HepG2 (cell line): ENCODE measurements at regions not wholly inside any gene's neighbourhood (a gene's known extent, or its start where the extent isn't known, plus 50 kb on each side); places are given as distances from the start of the nearest gene placed in this dataset.

Experiments used
- ATAC-seq: fragments of 200-7000 bp; cut with Tn5 transposase; 3 replicates; pipeline ENCODE4 v1.9.1; 2020; ENCODE audit warnings: mild to moderate bottlenecking, moderate library complexity
- BruUV-seq: library from RNA; stranded (reverse); fragments of 400-500 nt; replicated peaks from 2 replicates; lab custom pipeline; 2021; lab: Mats Ljungman, UMichigan
- CTCF ChIA-PET: fragments of 300-600 bp; formaldehyde crosslinking; extraction: SDS; loops from one replicate; lab custom pipeline; 2021; ENCODE audit warnings: low total read pairs, inconsistent platforms, low intra/inter-chr PET ratio; lab: Yijun Ruan, JAX
- POLR2A ChIA-PET: fragments of 350-600 bp; sonication (Branson Sonifier 250); formaldehyde crosslinking; loops from one replicate; lab custom pipeline; 2020; ENCODE audit warnings: antibody characterized with exemption, inconsistent platforms; lab: Yijun Ruan, JAX
- DNase-seq: peaks from one replicate; pipeline ENCODE4 v3.0.0-alpha.2; 2015; ENCODE audit warnings: low spot score
- FAIRE-seq: peaks from 3 replicates; lab custom pipeline; 2011; peaks lifted over from hg19 to GRCh38; lab: Jason Lieb, UNC
- H2AFZ ChIP-seq: one replicate; pipeline ENCODE4 v1.6.1; 2011; ENCODE audit warnings: low read length, inconsistent platforms
- H3K27ac ChIP-seq: fragments of 300-600 bp; 3 replicates; pipeline ENCODE4 v1.8.0; 2011; ENCODE audit warnings: mixed run types, mild to moderate bottlenecking, mixed read lengths, low read length, inconsistent platforms; ENCODE audit not compliant: insufficient read depth; ENCODE audit errors: extremely low read length
- H3K27me3 ChIP-seq, 2 experiments: fragments of 200-600 bp in 1 of 2; 2 replicates in 1 of 2; 3 replicates in 1 of 2; pipeline versions ENCODE4 v1.6.0 to v1.8.0; 2011; ENCODE audit warnings: low read length in 2 of 2, mild to moderate bottlenecking in 2 of 2, moderate library complexity in 2 of 2, inconsistent platforms in 1 of 2; ENCODE audit not compliant: insufficient read depth in 2 of 2, control insufficient read depth in 1 of 2
- H3K36me3 ChIP-seq, 2 experiments: fragments of 200-600 bp in 1 of 2; replicated peaks in 1 of 2; 2 replicates in 1 of 2; 3 replicates in 1 of 2; pipeline versions ENCODE4 v1.5.1 to v1.8.0; 2011; ENCODE audit warnings: low read length in 2 of 2, inconsistent platforms in 1 of 2; ENCODE audit not compliant: insufficient read depth in 2 of 2, control insufficient read depth in 1 of 2
- H3K4me1 ChIP-seq: 2 replicates; pipeline ENCODE4 v1.5.1; 2012; ENCODE audit warnings: low read length, inconsistent platforms; ENCODE audit not compliant: insufficient read depth
- H3K4me2 ChIP-seq: 2 replicates; pipeline ENCODE4 v1.6.0; 2011; ENCODE audit warnings: low read depth, low read length, inconsistent platforms
- H3K4me3 ChIP-seq, 3 experiments: fragments of 200-600 bp in 1 of 3; sonication (generic), shearing (Covaris generic) in 1 of 3; replicated peaks in 1 of 3; 2 replicates each; pipeline ENCODE4 v1.5.1; 2011 to 2016; ENCODE audit warnings: low read length in 3 of 3, inconsistent platforms in 2 of 3, low read depth in 2 of 3, mild to moderate bottlenecking in 2 of 3, control low read depth in 1 of 3, mixed read lengths in 1 of 3; ENCODE audit not compliant: insufficient read depth in 1 of 3
- H3K79me2 ChIP-seq: one replicate; pipeline ENCODE4 v1.6.1; 2011; ENCODE audit warnings: low read length, inconsistent platforms; ENCODE audit not compliant: insufficient read depth
- H3K9ac ChIP-seq: 2 replicates; pipeline ENCODE4 v1.6.0; 2011; ENCODE audit warnings: mild to moderate bottlenecking, low read depth, low read length, inconsistent platforms; ENCODE audit not compliant: insufficient read depth
- H3K9me3 ChIP-seq: 2 replicates; pipeline ENCODE4 v1.5.1; 2012; ENCODE audit warnings: mild to moderate bottlenecking, low read length
- H4K20me1 ChIP-seq: 2 replicates; pipeline ENCODE4 v1.6.0; 2011; ENCODE audit warnings: inconsistent platforms, mild to moderate bottlenecking, low read length, moderate library complexity; ENCODE audit not compliant: insufficient read depth
- CEBPZ ChIP-seq: IDR thresholded peaks from 2 replicates; pipeline ENCODE4 v1.6.1; 2012; ENCODE audit warnings: low read length, improper control_type of control experiment
- ERF ChIP-seq: IDR thresholded peaks from 2 replicates; pipeline ENCODE4 v1.6.1; 2018; ENCODE audit warnings: missing biosample characterization, missing genetic modification reagents
- FOXA3 ChIP-seq: IDR thresholded peaks from 2 replicates; pipeline ENCODE4 v1.6.1; 2016; ENCODE audit warnings: missing genetic modification reagents, missing compliant biosample characterization
- GATAD1 ChIP-seq: IDR thresholded peaks from 2 replicates; pipeline ENCODE4 v1.6.1; 2016; ENCODE audit warnings: missing genetic modification reagents, missing compliant biosample characterization
- KLF16 ChIP-seq, 2 experiments: sonication (generic) in 1 of 2; formaldehyde crosslinking in 1 of 2; IDR thresholded peaks; 2 replicates each; pipeline versions ENCODE4 v1.6.1 to v1.8.0; 2016 to 2023; ENCODE audit warnings: missing genetic modification reagents in 2 of 2, missing compliant biosample characterization in 1 of 2
- MAZ ChIP-seq, 2 experiments: sonication (generic) in 1 of 2; formaldehyde crosslinking in 1 of 2; IDR thresholded peaks; 2 replicates each; pipeline versions ENCODE4 v1.5.0 to v1.6.1; 2012 to 2020; ENCODE audit warnings: low read depth in 2 of 2, mild to moderate bottlenecking in 2 of 2, borderline replicate concordance in 1 of 2, improper control_type of control experiment in 1 of 2, low read length in 1 of 2, missing genetic modification reagents in 1 of 2, moderate library complexity in 1 of 2
- MTA3 ChIP-seq: sonication (generic); formaldehyde crosslinking; IDR thresholded peaks from 2 replicates; pipeline ENCODE4 v1.4.0; 2020; ENCODE audit warnings: missing genetic modification reagents
- PRPF4 ChIP-seq: fragments of 200-400 bp; formaldehyde crosslinking; IDR thresholded peaks from 2 replicates; pipeline ENCODE4 v1.6.1; 2016; ENCODE audit warnings: low read length, low read depth; ENCODE audit not compliant: poor library complexity, severe bottlenecking
- THAP8 ChIP-seq: sonication (generic); formaldehyde crosslinking; IDR thresholded peaks from 2 replicates; pipeline ENCODE4 v1.5.1; 2020; ENCODE audit warnings: missing genetic modification reagents, mild to moderate bottlenecking, borderline replicate concordance
- ZBTB39 ChIP-seq: sonication (generic); formaldehyde crosslinking; IDR thresholded peaks from 2 replicates; pipeline ENCODE4 v1.5.0; 2020; ENCODE audit warnings: missing genetic modification reagents
- ZFP36L1 ChIP-seq: sonication (generic); formaldehyde crosslinking; IDR thresholded peaks from 2 replicates; pipeline ENCODE4 v1.8.0; 2022; ENCODE audit warnings: mild to moderate bottlenecking, missing genetic modification reagents, moderate library complexity
- ZNF205 ChIP-seq: IDR thresholded peaks from 2 replicates; pipeline ENCODE4 v1.6.1; 2018; ENCODE audit warnings: missing biosample characterization, missing genetic modification reagents
- ZNF563 ChIP-seq: sonication (generic); formaldehyde crosslinking; IDR thresholded peaks from 2 replicates; pipeline ENCODE4 v1.8.0; 2022; ENCODE audit warnings: mild to moderate bottlenecking, moderate library complexity, missing genetic modification reagents
- ZNF670 ChIP-seq: sonication (generic); formaldehyde crosslinking; IDR thresholded peaks from 2 replicates; pipeline ENCODE4 v1.8.0; 2022; ENCODE audit warnings: mild to moderate bottlenecking, missing genetic modification reagents, borderline replicate concordance
- WGBS: methylation state at CpG from one replicate; pipeline ENCODE4 v1.1.6; 2017; ENCODE audit warnings: low lambda C conversion rate; 5-methylcytosine and 5-hydroxymethylcytosine counted together
- in situ Hi-C: cut with HindIII; loops from 2 replicates; pipeline ENCODE4 v1.10.0; 2017; ENCODE audit warnings: low pct_unique_long_range_greater_than_20kb; ENCODE audit not compliant: extremely low pct_ligation_motif_present
- intact Hi-C: fragments of 100-400 bp; cut with micrococcal nuclease; formaldehyde crosslinking; loops from one replicate; pipeline ENCODE4 v1.10.0; 2022; ENCODE audit not compliant: unreplicated experiment

GRCh38 chr20:50278377-50278683 lies 87.7 kb downstream of the CEBPB start (continued):
- no peak for TF ChIP-seq THAP8 (CRISPR knock-in tag)

- H3K4me2 ChIP-seq: peak overlapping the region; percentile 71
- H2AFZ ChIP-seq: no peak overlapping the region
- in situ Hi-C loops: no loop called here
- FAIRE-seq (peak; percentile 39), ATAC-seq (peak; percentile 72), DNase-seq (peak; percentile 87)
- H4K20me1 ChIP-seq: no peaks in the 10 kb centered on the region
- H3K79me2 ChIP-seq: no peaks in the 10 kb centered on the region
- no peaks in the 10 kb centered on the region for H3K27me3 ChIP-seq
- WGBS: 41% methylated on average over 14 of the region's 17 CpGs
- intact Hi-C loops: loop anchor here (1.0 to 2.0 kb wide), 4 partner anchors 14 to 302 kb away; partner anchors contain the start of gene CEBPB
- H3K9me3 ChIP-seq: no peaks in the 10 kb centered on the region
- H3K4me3 ChIP-seq: peak overlapping the region in 2 of 3 experiments; percentile 2 to 36; a peak in 1 of 6 replicates
- no TSS peak for BruUV-seq
- CTCF ChIA-PET: interaction anchor here (0.9 to 2.8 kb wide), 4 partner anchors 30 to 185 kb away, joined by 3 to 20 read pairs (median 12); no protein-coding TSS in a partner anchor
- H3K4me1 ChIP-seq: peaks cover 96% of the 10 kb centered on the region
- H3K9ac ChIP-seq: peak overlapping the region; percentile 25; the same call in 1 of the 2 replicates
- POLR2A ChIA-PET: interaction anchor here (1.0 to 6.9 kb wide), 3 partner anchors 11 to 26 kb away, joined by 3 to 56 read pairs (median 4); no protein-coding TSS in a partner anchor
- H3K27ac ChIP-seq: no peak overlapping the region
- H3K36me3 ChIP-seq: no peaks in the 10 kb centered on the region
- TF ChIP-seq MTA3 (CRISPR knock-in tag) (no peak), FOXA3 (peak; percentile 59), ZNF205 (CRISPR knock-in tag) (peak; percentile 24; the same call in 1 of the 2 replicates), ZFP36L1 (no peak), MAZ (IDR thresholded peaks at IDR 0.05; ENCODE audit: borderline replicate concordance, low read depth, low read length) (no peak), MAZ (CRISPR knock-in tag; IDR thresholded peaks at IDR 0.05; ENCODE audit: low read depth) (0 out of 2 replicates have a peak, but pooled peaks have one; percentile 54), KLF16 (CRISPR knock-in tag; IDR thresholded peaks at IDR 0.05) (peak in 1 of 2 experiments; percentile 79; a peak in 2 of 4 replicates), ZBTB39 (CRISPR knock-in tag) (no peak), CEBPZ (no peak), ZNF670 (0 out of 2 replicates have a peak, but pooled peaks have one; percentile 28), PRPF4 (no peak), ERF (CRISPR knock-in tag) (peak; percentile 65; the same call in 1 of the 2 replicates), ZNF563 (CRISPR knock-in tag) (peak; percentile 64; the same call in 1 of the 2 replicates), GATAD1 (no peak)
Measured at GRCh38 chr20:50278684-50279531, 88.3 kb downstream of the CEBPB start.
